Fibroblast of peridontal ligament (primary cell): ENCODE measurements at regions not wholly inside any gene's neighbourhood (a gene's known extent, or its start where the extent isn't known, plus 50 kb on each side); places are given as distances from the start of the nearest gene placed in this dataset.
"Not testable (repeated sequence)": the region's sequence is repeated elsewhere in the genome, so short reads cannot be mapped to it uniquely, and the experiment has no call there.

Source experiments
- DNase-seq: peaks from one replicate; pipeline ENCODE4 v3.0.0-alpha.2; 2010; ENCODE audit errors: extremely low read depth

- DNase-seq = peak; percentile 31
These were observed 219.6 kb downstream of the RND3 start for GRCh38 chr2:150267651-150268415.

DNA sequence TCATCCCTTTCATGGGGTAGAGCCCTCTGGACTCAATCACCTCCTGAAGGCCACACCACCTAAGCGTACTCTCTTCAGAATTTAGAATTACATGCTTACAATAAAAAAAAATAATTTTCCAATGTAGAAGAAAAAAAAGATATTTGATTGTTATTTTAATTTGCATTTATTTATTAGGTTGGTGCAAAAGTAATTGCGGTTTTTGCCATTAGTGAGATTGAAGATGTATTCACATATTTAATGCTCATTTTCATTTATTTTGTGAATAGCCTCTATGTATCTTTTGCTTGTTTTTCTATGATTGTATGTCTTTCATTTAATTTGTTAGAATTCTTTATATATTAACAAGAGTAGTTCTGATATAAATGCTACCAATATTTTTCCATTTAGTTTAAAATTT lies 220.5 kb downstream of the RND3 start:
- no peak for DNase-seq

DNA sequence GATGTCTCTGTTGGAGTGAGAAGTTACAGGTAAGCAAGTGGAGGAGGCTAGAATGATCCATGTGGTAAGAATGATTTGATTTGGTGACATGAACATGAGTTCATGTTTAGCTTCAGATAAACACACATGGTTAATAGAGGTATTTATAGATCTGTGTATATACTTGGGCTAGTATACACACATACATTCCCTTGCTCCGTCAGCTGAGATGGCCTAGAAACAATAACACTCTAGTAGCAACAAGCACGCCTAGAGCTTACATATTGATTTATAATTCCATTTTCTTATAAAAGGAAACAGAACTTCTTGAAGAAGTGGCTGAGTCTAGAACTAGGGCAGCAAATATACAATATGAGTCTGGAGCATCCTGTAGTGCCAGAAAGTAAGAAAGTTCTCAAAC lies 223.0 kb downstream of the RND3 start:
- DNase-seq = no peak

GRCh38 chr2:150261691-150262090 lies 225.8 kb downstream of the RND3 start:
- DNase-seq = no peak

DNA sequence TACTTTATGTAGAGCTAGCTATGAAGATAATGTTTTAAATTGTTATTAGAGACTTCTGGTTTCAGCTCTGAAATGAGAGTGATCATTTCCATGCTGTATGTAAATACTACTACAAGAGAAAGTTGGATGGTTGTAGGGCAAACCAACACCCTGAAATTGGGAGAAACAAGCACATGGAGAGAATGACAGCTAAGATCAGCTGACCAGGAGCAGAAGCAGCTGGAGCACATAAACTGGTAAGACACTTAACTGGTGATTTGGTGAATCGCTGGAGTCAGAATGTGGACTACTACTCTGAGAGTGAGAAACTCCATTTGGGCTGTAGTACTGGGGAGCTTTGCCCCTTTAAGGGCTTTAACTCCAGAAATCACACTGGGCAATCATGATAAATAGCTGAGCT lies 226.8 kb downstream of the RND3 start:
- no peak for DNase-seq

DNA sequence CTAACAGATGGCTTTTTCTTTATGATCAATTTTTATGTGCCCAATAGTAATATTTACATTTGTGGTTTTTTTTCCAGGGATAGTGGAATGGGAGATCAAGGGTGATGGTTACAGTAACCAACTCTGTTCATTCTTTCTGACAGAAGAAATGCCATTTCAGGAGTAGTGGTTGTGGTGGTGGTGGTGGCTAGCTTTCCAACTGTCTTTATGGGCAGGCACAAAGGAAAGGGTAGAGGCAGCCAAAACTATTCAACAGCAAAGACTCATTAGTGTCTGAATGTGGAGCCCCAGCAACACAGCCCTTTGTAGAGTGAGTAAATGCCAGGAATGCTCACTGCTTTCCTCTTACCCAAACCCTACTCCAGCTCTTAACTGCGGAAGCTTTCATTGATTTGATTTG lies 227.7 kb downstream of the RND3 start:
- DNase-seq = peak; percentile 83

DNA sequence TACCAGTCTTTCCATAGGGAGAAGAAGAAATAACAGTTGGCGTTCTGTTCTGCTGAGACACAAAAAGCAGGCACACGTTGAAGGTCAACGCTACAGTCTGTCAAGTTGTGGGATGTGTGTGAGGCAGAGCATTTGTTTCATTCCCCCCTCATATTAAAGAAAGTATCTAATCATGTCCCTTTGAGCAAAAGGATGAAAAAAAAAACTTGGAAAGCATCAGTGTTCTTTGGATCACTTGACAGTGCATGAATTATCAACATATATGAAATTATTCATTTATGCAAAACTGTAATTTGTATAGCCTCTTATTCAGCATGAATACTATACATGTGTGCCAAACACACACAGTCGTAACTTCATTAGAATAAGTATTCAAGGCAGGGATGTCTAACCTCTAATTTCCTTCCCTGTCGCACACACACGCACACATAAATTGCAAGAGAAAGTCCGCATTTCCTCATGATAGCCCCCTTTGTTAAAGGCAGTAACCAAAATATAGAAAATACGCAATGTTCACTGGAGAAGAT lies 228.6 kb downstream of the RND3 start:
- DNase-seq = no peak

- DNase-seq = peak; percentile 67
These were observed 230.7 kb downstream of the RND3 start for GRCh38 chr2:150256736-150257135.

GRCh38 chr2:150255528-150255927 lies 231.9 kb downstream of the RND3 start:
- peak; percentile 94 for DNase-seq

GRCh38 chr2:150249735-150250134 lies 237.7 kb downstream of the RND3 start:
- DNase-seq = not testable (repeated sequence)

DNA sequence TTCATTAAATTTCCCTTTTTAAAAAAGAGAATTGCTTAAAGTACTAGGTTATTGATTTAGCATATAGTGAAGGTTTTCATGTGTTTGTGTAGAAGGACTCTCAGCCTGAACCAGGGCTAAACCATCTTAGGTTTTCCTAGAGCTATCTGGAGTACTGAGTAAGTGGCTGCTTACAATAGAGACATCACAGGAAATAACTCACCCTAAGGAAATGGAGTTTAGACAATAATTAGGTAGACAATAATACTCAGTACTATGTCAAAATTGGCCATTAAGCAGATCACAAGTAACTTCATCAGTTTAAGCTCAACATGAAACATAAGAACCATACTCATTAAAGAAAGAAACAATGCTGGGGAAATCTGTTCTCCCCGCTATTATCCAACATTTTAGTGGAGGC lies 240.0 kb downstream of the RND3 start:
- no peak for DNase-seq

- DNase-seq = peak; percentile 98
These were observed 252.6 kb downstream of the RND3 start for GRCh38 chr2:150234787-150235446.

- DNase-seq = peak; percentile 15
These were observed 254.6 kb downstream of the RND3 start for GRCh38 chr2:150232871-150233270.

DNA sequence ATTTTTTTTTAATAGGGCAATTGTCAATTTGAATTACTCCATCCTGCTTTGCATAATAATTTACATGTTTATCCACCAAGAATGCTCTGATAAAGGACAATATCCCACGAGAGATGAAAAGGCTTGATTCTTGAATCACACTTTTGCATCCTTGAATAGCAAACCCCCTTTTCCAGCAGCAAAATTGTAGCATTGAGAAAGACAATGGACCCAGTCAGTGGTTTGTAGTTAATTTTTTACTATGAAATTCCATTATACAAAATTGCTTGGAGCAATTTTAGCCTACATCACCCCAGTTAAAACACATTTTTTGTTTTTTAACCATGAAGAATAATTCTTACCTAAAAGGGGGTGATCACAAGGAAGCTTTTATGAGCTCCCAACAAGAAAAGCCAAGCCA lies 255.1 kb downstream of the RND3 start:
- no peak for DNase-seq

DNA sequence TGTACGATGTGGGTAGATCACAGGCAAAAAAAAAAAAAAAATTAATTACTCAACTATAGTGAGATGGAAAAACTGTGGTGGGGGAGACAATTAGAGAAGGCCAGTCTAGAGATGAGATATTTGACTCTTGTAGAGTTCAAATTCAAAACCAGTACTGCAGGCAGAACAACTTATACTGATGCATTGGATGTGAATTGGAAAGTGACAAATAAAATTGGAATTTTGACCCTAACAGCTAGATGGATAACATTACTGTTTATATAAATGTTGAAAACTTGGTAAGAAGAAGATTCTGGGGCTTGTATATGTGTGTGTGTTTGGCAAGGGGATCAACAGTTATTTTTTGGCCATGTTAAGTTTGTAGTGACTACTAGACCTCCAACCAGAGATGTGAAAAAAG lies 256.9 kb downstream of the RND3 start:
- peak; percentile 58 for DNase-seq

DNA sequence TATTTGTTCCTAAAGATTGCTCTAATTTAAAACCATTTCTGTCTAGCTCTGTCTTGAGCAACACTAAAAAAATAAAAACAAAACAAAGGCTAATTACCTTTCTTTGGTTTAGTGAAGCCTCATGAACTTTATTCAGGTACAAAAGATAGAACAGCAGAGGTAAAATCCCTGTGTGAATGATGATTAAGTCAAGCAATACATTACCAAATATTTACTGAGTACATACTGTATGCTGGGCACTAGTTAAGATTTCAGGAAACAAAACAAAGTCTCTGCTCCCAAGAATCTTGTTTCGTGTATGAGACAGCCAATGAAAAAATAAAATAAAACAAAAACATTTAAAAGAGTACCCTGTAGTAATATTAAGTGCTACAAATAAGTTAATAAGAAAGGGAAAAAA lies 257.5 kb downstream of the RND3 start:
- no peak for DNase-seq

GRCh38 chr2:150228936-150229335 lies 258.5 kb downstream of the RND3 start:
- peak; percentile 49 for DNase-seq

GRCh38 chr2:150225030-150225429 lies 262.4 kb downstream of the RND3 start:
- no peak for DNase-seq

GRCh38 chr2:150224321-150224720 lies 263.1 kb downstream of the RND3 start:
- DNase-seq = no peak

DNA sequence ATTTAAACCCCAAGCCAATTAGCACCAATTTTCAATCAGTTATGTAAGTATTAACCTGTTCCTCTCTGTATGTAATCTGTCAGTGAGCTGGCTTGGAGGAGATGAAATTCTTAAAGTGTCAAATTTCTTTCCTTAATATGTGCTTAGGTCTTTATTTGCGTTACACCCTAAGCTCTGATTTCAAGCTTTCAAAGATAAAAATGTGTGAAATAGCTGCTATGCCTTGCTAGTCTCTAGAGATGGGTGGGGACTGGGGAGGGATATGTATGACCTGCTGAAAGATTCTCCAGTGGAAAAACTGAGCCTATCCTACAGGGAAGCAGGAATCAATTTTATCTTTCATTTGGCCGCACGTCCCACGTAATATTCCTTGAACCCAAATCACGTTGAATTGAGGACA lies 264.5 kb downstream of the RND3 start:
- no peak for DNase-seq

- DNase-seq = no peak
These were observed 265.1 kb downstream of the RND3 start for GRCh38 chr2:150222379-150222778.

GRCh38 chr2:150219861-150220260 lies 267.6 kb downstream of the RND3 start:
- no peak for DNase-seq

GRCh38 chr2:150215041-150215440 lies 272.4 kb downstream of the RND3 start:
- DNase-seq = no peak
